NB4 (cell line): ENCODE measurements at regions not wholly inside any gene's neighbourhood (a gene's known extent, or its start where the extent isn't known, plus 50 kb on each side); places are given as distances from the start of the nearest gene placed in this dataset.
"Not testable (repeated sequence)": the region's sequence is repeated elsewhere in the genome, so short reads cannot be mapped to it uniquely, and the experiment has no call there.

Source experiments
- DNase-seq: peaks from one replicate; pipeline ENCODE4 v3.0.0; 2010; ENCODE audit warnings: low read depth
- H3K4me3 ChIP-seq: one replicate; pipeline ENCODE4 v1.5.1; 2011; ENCODE audit warnings: mild to moderate bottlenecking, low read depth, low read length, moderate library complexity
- MYC ChIP-seq: IDR thresholded peaks from 2 replicates; pipeline ENCODE4 v1.6.1; 2011; ENCODE audit warnings: low read depth, low read length
- POLR2A ChIP-seq: IDR thresholded peaks from 2 replicates; pipeline ENCODE4 v1.6.1; 2011; ENCODE audit warnings: mild to moderate bottlenecking; ENCODE audit not compliant: insufficient read length; ENCODE audit errors: extremely low read depth
- TF ChIP-seq, protein P1 (sequence below): IDR thresholded peaks from 2 replicates; pipeline ENCODE4 v1.6.1; 2011; ENCODE audit warnings: low read depth, low read length
- TF ChIP-seq, protein P2 (sequence below): IDR thresholded peaks from one replicate; pipeline ENCODE4 v1.5.1; 2012; ENCODE audit warnings: low read depth, low read length

DNA sequence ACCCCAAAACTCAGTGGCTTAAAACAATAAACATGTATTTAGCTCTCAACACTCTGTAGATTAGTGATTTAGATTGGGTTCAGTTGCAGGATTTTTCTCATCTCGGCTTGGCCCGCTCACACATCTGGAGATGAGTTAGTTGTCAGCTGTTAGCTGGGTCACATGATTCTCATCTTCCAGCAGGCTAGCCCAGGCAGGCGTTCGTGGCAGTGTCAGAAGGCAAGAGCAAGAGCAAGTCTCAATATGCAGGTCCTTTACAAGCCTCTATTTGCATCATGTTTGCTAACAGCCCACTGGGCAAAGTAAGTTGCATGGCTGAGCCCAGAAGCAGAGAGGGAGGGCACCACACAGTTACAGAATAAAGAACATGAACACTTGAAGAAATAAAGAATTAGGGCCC lies 83.6 kb upstream of the MYLIP start:
- DNase-seq: no peak

DNA sequence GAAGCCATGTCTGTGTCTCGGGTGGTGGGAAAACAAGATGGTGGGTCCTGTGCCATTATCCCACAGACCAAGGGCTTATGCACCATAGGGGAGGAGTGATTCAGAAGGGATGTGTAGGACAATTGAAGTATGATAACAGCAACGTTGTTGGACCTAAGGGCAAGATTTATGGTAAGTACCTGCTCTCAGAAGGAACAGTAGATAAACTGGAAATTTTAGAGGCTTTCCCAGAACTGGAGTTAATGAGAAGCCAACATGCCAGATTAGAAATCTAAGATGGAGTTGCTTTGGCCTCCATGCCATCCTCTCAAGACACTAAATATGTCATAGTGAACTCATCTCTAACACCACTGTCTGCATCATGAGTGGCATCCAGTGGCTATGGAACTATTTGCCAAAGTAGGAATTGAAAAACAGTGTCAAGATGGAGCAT lies 84.7 kb upstream of the MYLIP start:
- H3K4me3 ChIP-seq: no peak overlapping the region
- TF ChIP-seq, protein P1, sequence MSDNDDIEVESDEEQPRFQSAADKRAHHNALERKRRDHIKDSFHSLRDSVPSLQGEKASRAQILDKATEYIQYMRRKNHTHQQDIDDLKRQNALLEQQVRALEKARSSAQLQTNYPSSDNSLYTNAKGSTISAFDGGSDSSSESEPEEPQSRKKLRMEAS: no peak
- TF ChIP-seq, protein P2, sequence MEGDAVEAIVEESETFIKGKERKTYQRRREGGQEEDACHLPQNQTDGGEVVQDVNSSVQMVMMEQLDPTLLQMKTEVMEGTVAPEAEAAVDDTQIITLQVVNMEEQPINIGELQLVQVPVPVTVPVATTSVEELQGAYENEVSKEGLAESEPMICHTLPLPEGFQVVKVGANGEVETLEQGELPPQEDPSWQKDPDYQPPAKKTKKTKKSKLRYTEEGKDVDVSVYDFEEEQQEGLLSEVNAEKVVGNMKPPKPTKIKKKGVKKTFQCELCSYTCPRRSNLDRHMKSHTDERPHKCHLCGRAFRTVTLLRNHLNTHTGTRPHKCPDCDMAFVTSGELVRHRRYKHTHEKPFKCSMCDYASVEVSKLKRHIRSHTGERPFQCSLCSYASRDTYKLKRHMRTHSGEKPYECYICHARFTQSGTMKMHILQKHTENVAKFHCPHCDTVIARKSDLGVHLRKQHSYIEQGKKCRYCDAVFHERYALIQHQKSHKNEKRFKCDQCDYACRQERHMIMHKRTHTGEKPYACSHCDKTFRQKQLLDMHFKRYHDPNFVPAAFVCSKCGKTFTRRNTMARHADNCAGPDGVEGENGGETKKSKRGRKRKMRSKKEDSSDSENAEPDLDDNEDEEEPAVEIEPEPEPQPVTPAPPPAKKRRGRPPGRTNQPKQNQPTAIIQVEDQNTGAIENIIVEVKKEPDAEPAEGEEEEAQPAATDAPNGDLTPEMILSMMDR: no peak
- no peak for TF ChIP-seq POLR2A
- no peak for TF ChIP-seq MYC
- DNase-seq: no peak

More for the DNA sequence above, 83.6 kb upstream of the MYLIP start:
- H3K4me3 ChIP-seq: no peak overlapping the region
- no peak for TF ChIP-seq POLR2A
- TF ChIP-seq, protein P1: no peak
- no peak for TF ChIP-seq MYC
- TF ChIP-seq, protein P2: no peak

DNA sequence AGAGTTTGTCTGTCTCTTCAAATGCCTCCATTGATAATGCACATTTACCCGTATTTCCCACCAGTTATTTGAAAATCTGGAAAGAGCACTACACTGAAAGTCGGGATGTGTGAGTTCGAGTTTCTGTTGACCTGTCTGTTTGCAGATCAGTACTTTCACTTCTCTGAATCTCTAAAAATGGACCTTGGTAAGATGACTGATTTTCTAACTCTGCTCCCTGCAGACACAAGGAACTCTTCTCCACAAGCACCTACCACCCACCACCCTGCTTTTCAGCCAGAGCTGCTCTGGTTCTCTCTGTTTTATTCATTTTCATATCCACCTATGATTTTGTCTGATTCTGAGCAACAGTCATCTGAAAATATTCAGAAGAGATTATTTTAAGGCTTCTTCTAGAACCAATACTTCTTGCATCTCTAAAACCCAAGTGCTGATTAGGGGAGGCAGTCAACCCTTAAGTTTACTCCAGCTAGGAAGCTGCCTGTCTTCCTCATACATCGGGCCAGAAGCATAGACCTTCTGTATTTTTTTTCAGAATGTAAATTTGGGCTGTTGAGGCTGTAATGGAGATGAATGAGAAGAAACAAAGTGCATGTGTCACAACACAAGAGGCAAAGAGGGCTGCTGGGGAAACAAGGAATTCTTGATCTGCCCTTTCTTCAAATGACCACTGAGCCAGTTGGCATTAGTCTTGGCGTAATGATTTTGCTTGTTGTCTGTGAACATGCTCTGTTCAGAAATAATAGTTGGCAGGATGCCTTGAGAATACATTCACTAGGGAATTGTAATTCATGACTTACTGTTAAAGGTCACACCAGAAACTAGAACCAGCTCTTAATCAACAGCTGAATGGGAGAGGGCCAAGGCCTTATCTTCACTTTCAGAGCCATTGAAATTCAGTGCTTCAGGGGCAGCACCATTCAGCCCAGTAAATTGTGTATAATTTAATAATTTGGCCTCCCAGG lies 85.4 kb upstream of the MYLIP start:
- TF ChIP-seq POLR2A (no peak), MYC (no peak)
- TF ChIP-seq, protein P1: no peak
- TF ChIP-seq, protein P2: no peak
- no peak overlapping the region for H3K4me3 ChIP-seq
- DNase-seq: no peak

DNA sequence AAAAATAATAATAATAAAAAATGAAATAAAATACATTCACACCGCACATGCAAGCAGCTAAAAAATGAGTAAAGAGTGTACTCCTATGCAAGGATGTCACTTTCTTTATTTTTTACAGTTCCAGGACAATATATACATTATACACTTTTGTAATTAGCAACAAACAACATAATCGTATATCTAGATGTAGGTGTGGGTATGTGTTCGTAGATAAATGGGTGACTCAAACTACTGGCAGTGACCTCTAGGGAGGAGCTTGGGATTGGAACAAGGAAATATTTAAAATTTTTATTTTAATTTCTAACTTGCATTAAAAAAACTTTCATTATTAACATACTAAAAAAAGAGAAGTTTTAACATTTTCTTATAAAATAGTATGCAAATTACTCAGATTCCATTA lies 86.1 kb upstream of the MYLIP start:
- no peak for TF ChIP-seq MYC
- TF ChIP-seq, protein P2: no peak
- TF ChIP-seq POLR2A: no peak
- TF ChIP-seq, protein P1: no peak
- no peak overlapping the region for H3K4me3 ChIP-seq
- no peak for DNase-seq

DNA sequence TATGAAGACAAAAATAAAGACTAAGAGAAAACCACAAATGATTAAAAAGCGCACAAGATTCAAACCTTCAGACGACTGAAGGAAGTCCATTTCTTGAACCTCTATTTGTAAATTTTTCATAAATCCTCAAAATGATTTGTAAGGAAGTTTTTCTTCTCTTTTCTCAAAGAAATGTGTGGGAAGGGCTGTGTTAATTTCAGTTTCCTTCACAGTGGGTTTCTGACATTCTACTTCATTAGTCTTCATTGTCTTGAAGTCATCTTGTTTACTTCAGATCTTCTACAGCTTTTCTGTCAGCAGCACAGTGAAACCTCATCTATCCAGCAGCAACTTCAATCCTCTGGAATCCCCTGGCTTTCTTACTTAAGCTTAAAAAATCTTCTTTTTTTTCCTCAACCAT lies 87.6 kb upstream of the MYLIP start:
- no peak overlapping the region for H3K4me3 ChIP-seq
- no peak for DNase-seq
- no peak for TF ChIP-seq MYC

DNA sequence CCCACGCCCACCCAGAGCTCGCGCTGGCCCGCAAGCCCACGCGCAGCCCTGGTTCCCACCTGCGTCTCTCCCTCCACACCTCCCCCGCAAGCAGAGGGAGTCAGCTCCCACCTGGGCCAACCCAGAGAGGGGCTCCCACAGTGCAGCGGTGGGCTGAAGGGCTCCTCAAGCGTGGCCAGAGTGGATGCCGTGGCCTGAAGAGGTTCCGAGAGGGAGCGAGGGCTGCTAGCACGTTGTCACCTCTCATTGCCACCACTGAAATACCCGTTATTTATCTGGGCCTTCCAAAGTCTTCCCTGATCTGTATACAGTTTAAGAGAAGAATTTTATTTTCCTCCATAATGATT lies 88.3 kb upstream of the MYLIP start:
- no peak overlapping the region for H3K4me3 ChIP-seq
- DNase-seq: no peak
- TF ChIP-seq, protein P2: no peak
- TF ChIP-seq POLR2A (no peak), MYC (no peak)
- TF ChIP-seq, protein P1: no peak

DNA sequence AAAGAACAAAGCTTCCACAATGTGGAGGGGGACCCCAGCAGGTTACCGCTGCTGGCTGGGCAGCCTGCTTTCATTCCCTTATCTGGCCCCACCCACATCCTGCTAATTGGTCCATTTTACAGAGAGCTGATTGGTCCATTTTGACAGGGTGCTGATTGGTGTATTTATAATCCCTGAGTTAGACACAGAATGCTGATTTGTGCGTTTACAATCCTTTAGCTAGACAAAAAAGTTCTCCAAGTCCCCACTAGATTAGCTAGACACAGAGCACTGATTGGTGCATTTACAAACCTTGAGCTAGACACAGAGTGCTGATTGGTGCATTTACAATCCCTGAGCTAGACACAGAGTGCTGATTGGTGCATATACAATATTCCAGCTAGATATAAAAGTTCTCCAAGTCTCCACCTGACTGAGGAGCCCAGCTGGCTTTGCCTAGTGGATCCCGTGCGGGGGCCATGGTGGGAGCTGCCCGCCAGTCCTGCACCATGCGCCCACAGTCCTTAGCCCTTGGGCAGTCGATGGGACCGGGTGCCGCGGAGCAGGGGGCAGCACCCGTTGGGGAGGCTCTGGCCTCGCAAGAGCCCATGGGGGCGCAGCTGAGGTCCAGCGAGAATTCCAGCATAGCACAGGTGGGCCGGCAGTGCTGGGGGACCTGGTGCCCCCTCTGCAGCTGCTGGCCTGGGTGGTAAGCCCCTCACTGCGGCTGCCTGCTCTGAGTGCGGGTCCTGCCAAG lies 88.8 kb upstream of the MYLIP start:
- not testable (repeated sequence) for H3K4me3 ChIP-seq, DNase-seq
